MM.1S (cell line): ENCODE measurements at regions not wholly inside any gene's neighbourhood (a gene's known extent, or its start where the extent isn't known, plus 50 kb on each side); places are given as distances from the start of the nearest gene placed in this dataset.
"Not testable (repeated sequence)": the region's sequence is repeated elsewhere in the genome, so short reads cannot be mapped to it uniquely, and the experiment has no call there.

Source experiments
- DNase-seq: peaks from one replicate; pipeline ENCODE4 v3.0.0-alpha.2; 2015
- H2AFZ ChIP-seq: fragments of 300-600 bp; sonication (generic); 2 replicates; pipeline ENCODE4 v1.6.0; 2016; ENCODE audit warnings: antibody characterized with exemption, low read length
- H3F3A ChIP-seq: fragments of 300-600 bp; sonication (generic); 2 replicates; pipeline ENCODE4 v1.6.1; 2016; ENCODE audit warnings: mild to moderate bottlenecking, antibody characterized with exemption, low read length, moderate library complexity, mixed read lengths; ENCODE audit not compliant: insufficient read depth
- H3K27ac ChIP-seq: fragments of 300-600 bp; sonication (generic); 2 replicates; pipeline ENCODE4 v1.5.1; 2016; ENCODE audit warnings: mild to moderate bottlenecking, low read length
- H3K27me3 ChIP-seq: fragments of 300-600 bp; sonication (generic); replicated peaks from 2 replicates; pipeline ENCODE4 v1.6.0; 2016; ENCODE audit warnings: low read length; ENCODE audit not compliant: insufficient read depth
- H3K36me3 ChIP-seq: fragments of 300-600 bp; sonication (generic); replicated peaks from 2 replicates; pipeline ENCODE4 v1.6.1; 2016; ENCODE audit warnings: mild to moderate bottlenecking, low read length, mixed read lengths; ENCODE audit not compliant: insufficient read depth
- H3K4me1 ChIP-seq: fragments of 300-600 bp; sonication (generic); 2 replicates; pipeline ENCODE4 v1.6.1; 2016; ENCODE audit warnings: low read length, mixed read lengths
- H3K4me2 ChIP-seq: fragments of 300-600 bp; sonication (generic); 2 replicates; pipeline ENCODE4 v1.6.0; 2016; ENCODE audit warnings: low read depth, low read length
- H3K4me3 ChIP-seq: fragments of 300-600 bp; sonication (generic); 2 replicates; pipeline ENCODE4 v1.5.1; 2016; ENCODE audit warnings: low read length, mixed read lengths
- H3K79me2 ChIP-seq: fragments of 300-600 bp; sonication (generic); 2 replicates; pipeline ENCODE4 v1.6.1; 2016; ENCODE audit warnings: mixed run types, low read length, mixed read lengths
- H3K9ac ChIP-seq: fragments of 300-600 bp; sonication (generic); 2 replicates; pipeline ENCODE4 v1.6.1; 2016; ENCODE audit warnings: low read length, mixed read lengths
- H3K9me2 ChIP-seq: fragments of 300-600 bp; sonication (generic); replicated peaks from 2 replicates; pipeline ENCODE4 v1.6.1; 2016; ENCODE audit warnings: mild to moderate bottlenecking, low read length, mixed read lengths; ENCODE audit not compliant: insufficient read depth
- H3K9me3 ChIP-seq: fragments of 300-600 bp; sonication (generic); replicated peaks from 2 replicates; pipeline ENCODE4 v1.6.1; 2016; ENCODE audit warnings: mild to moderate bottlenecking, low read length, mixed read lengths; ENCODE audit not compliant: insufficient read depth
- H4K20me1 ChIP-seq: fragments of 300-600 bp; sonication (generic); 2 replicates; pipeline ENCODE4 v1.6.1; 2016; ENCODE audit warnings: mild to moderate bottlenecking, low read length, moderate library complexity, mixed read lengths; ENCODE audit not compliant: insufficient read depth
- CTCF ChIP-seq: fragments of 300-600 bp; sonication (generic); IDR thresholded peaks from 2 replicates; pipeline ENCODE4 v1.5.1; 2016; ENCODE audit warnings: antibody characterized with exemption, low read length, mixed read lengths
- EZH2 ChIP-seq: fragments of 300-600 bp; sonication (generic); optimal IDR thresholded peaks from 2 replicates; pipeline ENCODE3; 2017; ENCODE audit warnings: low read depth, mild to moderate bottlenecking, antibody characterized with exemption, low read length, mixed read lengths
- EZH2phosphoT487 ChIP-seq: fragments of 300-600 bp; sonication (generic); IDR thresholded peaks from 2 replicates; pipeline ENCODE4 v1.6.1; 2018; ENCODE audit warnings: antibody characterized with exemption, low read length

GRCh38 chr2:242065426-242065825, 195.9 kb downstream of the RTP5 start:
- H3K4me2 ChIP-seq: no peak overlapping the region
- peak; percentile 24 for DNase-seq
- H4K20me1 ChIP-seq: no peaks in the 10 kb centered on the region
- no peaks in the 10 kb centered on the region for H3K9me2 ChIP-seq
- no peaks in the 10 kb centered on the region for H3F3A ChIP-seq
- no peaks in the 10 kb centered on the region for H3K9me3 ChIP-seq
- TF ChIP-seq EZH2: no peak
- TF ChIP-seq EZH2phosphoT487: no peak
- no peak for TF ChIP-seq CTCF
- no peak overlapping the region for H3K4me3 ChIP-seq
- no peaks in the 10 kb centered on the region for H3K4me1 ChIP-seq
- H3K27me3 ChIP-seq: no peaks in the 10 kb centered on the region
- H2AFZ ChIP-seq: no peak overlapping the region
- no peak overlapping the region for H3K27ac ChIP-seq
- H3K9ac ChIP-seq: no peak overlapping the region
- no peaks in the 10 kb centered on the region for H3K79me2 ChIP-seq
- no peaks in the 10 kb centered on the region for H3K36me3 ChIP-seq

- Histone ChIP-seq H3K36me3 (no peaks in the 10 kb centered on the region), H3K79me2 (no peaks in the 10 kb centered on the region), H3K27me3 (no peaks in the 10 kb centered on the region), H3K4me3 (no peak overlapping the region), H3K4me1 (no peaks in the 10 kb centered on the region), H3K9me3 (no peaks in the 10 kb centered on the region), H3K27ac (no peak overlapping the region), H4K20me1 (no peaks in the 10 kb centered on the region), H3K9ac (no peak overlapping the region), H2AFZ (no peak overlapping the region), H3K4me2 (no peak overlapping the region), H3F3A (no peaks in the 10 kb centered on the region), H3K9me2 (no peaks in the 10 kb centered on the region)
- TF ChIP-seq EZH2phosphoT487 (no peak), CTCF (no peak)
- no peak for DNase-seq
These were observed 199.5 kb downstream of the RTP5 start for GRCh38 chr2:242069018-242069417.

GRCh38 chr2:242069938-242070395, 200.4 kb downstream of the RTP5 start:
- H3K4me3 ChIP-seq, H3K36me3 ChIP-seq, H4K20me1 ChIP-seq, H3K9me3 ChIP-seq, DNase-seq, H3K27me3 ChIP-seq, H3F3A ChIP-seq, H3K4me1 ChIP-seq, H3K27ac ChIP-seq, H2AFZ ChIP-seq, H3K9ac ChIP-seq, H3K9me2 ChIP-seq, H3K4me2 ChIP-seq, H3K79me2 ChIP-seq: not testable (repeated sequence)

- H3K4me1 ChIP-seq, H3K4me3 ChIP-seq, H3K79me2 ChIP-seq, H2AFZ ChIP-seq, DNase-seq, H3K27ac ChIP-seq, H3K9ac ChIP-seq, H3K36me3 ChIP-seq, H3K9me2 ChIP-seq, H4K20me1 ChIP-seq, H3K27me3 ChIP-seq, H3K9me3 ChIP-seq, H3F3A ChIP-seq, H3K4me2 ChIP-seq: not testable (repeated sequence)
These were observed 201.2 kb downstream of the RTP5 start for GRCh38 chr2:242070726-242071125.

GRCh38 chr2:242071377-242071776, 201.8 kb downstream of the RTP5 start:
- H3K9me3 ChIP-seq, H3K27ac ChIP-seq, DNase-seq, H3K36me3 ChIP-seq, H3K4me3 ChIP-seq, H3K4me1 ChIP-seq, H3K79me2 ChIP-seq, H3K9ac ChIP-seq, H3K9me2 ChIP-seq, H4K20me1 ChIP-seq, H2AFZ ChIP-seq, H3K4me2 ChIP-seq, H3K27me3 ChIP-seq, H3F3A ChIP-seq: not testable (repeated sequence)

GRCh38 chr2:242071936-242072335, 202.4 kb downstream of the RTP5 start:
- H3K4me3 ChIP-seq, H3K27me3 ChIP-seq, H3K4me1 ChIP-seq, H3K9ac ChIP-seq, H3K9me3 ChIP-seq, H3K9me2 ChIP-seq, H3F3A ChIP-seq, H3K4me2 ChIP-seq, H3K27ac ChIP-seq, DNase-seq, H3K79me2 ChIP-seq, H4K20me1 ChIP-seq, H3K36me3 ChIP-seq, H2AFZ ChIP-seq: not testable (repeated sequence)
